ENCODE measurements at regions not wholly inside any gene's neighbourhood (a gene's known extent, or its start where the extent isn't known, plus 50 kb on each side); places are given as distances from the start of the nearest gene placed in this dataset.
A peak's percentile ranks its signal among the peaks of the same experiment; 100 is the strongest.

- no peaks in the 10 kb centered on the region for H3K27me3 ChIP-seq (ENCODE audit: low read depth)
- H3K4me1 ChIP-seq: no peaks in the 10 kb centered on the region
- no peaks in the 10 kb centered on the region for H3K36me3 ChIP-seq
- H3K4me3 ChIP-seq: no peak overlapping the region
- intact Hi-C loops (cut with micrococcal nuclease): no loop called here
- TF ChIP-seq, protein P1, sequence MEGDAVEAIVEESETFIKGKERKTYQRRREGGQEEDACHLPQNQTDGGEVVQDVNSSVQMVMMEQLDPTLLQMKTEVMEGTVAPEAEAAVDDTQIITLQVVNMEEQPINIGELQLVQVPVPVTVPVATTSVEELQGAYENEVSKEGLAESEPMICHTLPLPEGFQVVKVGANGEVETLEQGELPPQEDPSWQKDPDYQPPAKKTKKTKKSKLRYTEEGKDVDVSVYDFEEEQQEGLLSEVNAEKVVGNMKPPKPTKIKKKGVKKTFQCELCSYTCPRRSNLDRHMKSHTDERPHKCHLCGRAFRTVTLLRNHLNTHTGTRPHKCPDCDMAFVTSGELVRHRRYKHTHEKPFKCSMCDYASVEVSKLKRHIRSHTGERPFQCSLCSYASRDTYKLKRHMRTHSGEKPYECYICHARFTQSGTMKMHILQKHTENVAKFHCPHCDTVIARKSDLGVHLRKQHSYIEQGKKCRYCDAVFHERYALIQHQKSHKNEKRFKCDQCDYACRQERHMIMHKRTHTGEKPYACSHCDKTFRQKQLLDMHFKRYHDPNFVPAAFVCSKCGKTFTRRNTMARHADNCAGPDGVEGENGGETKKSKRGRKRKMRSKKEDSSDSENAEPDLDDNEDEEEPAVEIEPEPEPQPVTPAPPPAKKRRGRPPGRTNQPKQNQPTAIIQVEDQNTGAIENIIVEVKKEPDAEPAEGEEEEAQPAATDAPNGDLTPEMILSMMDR (IDR thresholded peaks at IDR 0.05; ENCODE audit: borderline replicate concordance): no peak
- no peak for DNase-seq
- peaks cover 12% of the 10 kb centered on the region for H3K9me3 ChIP-seq (replicated peaks)
- H3K27ac ChIP-seq (replicated peaks): no peak overlapping the region
These were observed 295.9 kb downstream of the HRH4 start for GRCh38 chr18:24756385-24756784.

GRCh38 chr18:24757134-24757533, 296.7 kb downstream of the HRH4 start:
- Histone ChIP-seq H3K4me3 (no peak overlapping the region), H3K27ac (replicated peaks) (no peak overlapping the region), H3K27me3 (ENCODE audit: low read depth) (no peaks in the 10 kb centered on the region), H3K9me3 (replicated peaks) (peaks cover 19% of the 10 kb centered on the region), H3K36me3 (no peaks in the 10 kb centered on the region), H3K4me1 (peaks cover under 1% of the 10 kb centered on the region)
- TF ChIP-seq, protein P1 (IDR thresholded peaks at IDR 0.05; ENCODE audit: borderline replicate concordance): no peak
- intact Hi-C loops (cut with micrococcal nuclease): no loop called here
- DNase-seq: no peak

DNA sequence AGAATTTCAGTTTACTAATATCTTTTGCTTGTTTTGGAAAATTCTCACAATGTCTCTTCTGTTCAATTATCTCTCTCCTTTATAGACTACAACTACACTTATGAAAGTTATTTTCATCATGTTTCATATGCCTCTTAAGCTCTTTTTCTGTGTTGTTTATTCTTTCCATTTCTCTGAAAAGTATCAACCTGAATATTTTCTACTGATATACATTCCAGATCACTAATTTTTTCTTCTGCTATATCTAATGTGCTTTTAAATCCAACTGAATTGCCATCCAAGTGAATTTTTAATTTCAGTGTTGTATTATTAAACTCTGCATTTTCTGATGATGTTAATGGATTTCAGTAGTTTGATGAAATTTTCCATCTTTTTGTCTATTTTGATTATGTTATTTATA, 301.3 kb downstream of the HRH4 start:
- Histone ChIP-seq H3K36me3 (no peaks in the 10 kb centered on the region), H3K27me3 (ENCODE audit: low read depth) (no peaks in the 10 kb centered on the region), H3K4me3 (no peak overlapping the region), H3K4me1 (peaks cover 31% of the 10 kb centered on the region), H3K27ac (replicated peaks) (no peak overlapping the region), H3K9me3 (replicated peaks) (peaks cover 22% of the 10 kb centered on the region)
- intact Hi-C loops (cut with micrococcal nuclease): no loop called here
- TF ChIP-seq, protein P1 (IDR thresholded peaks at IDR 0.05; ENCODE audit: borderline replicate concordance): no peak
- no peak for DNase-seq

DNA sequence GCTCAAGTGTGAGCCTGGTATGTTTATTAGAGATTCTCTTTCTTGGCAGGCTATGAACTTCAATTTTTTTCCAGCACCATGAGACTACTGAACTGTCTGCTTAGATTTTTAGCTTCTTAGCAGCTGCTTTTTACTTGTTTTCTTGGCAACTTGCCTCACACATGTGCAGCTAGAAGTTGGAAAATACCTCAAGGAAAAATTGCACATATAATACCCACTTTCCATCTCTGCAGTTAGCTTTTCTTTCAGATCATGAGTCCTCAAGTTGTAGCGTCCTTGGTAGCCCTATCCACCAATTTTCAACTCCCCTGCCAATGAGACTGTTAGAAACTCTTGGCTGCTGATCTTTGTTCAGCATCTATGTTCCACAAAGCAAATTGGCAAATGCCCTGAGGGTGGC, 302.1 kb downstream of the HRH4 start:
- H3K27me3 ChIP-seq (ENCODE audit: low read depth): no peaks in the 10 kb centered on the region
- no peaks in the 10 kb centered on the region for H3K36me3 ChIP-seq
- TF ChIP-seq, protein P1 (IDR thresholded peaks at IDR 0.05; ENCODE audit: borderline replicate concordance): no peak
- H3K9me3 ChIP-seq (replicated peaks): peaks cover 22% of the 10 kb centered on the region
- H3K27ac ChIP-seq (replicated peaks): peak overlapping the region; percentile 73
- intact Hi-C loops (cut with micrococcal nuclease): no loop called here
- peaks cover 31% of the 10 kb centered on the region for H3K4me1 ChIP-seq
- no peak for DNase-seq
- H3K4me3 ChIP-seq: no peak overlapping the region

DNA sequence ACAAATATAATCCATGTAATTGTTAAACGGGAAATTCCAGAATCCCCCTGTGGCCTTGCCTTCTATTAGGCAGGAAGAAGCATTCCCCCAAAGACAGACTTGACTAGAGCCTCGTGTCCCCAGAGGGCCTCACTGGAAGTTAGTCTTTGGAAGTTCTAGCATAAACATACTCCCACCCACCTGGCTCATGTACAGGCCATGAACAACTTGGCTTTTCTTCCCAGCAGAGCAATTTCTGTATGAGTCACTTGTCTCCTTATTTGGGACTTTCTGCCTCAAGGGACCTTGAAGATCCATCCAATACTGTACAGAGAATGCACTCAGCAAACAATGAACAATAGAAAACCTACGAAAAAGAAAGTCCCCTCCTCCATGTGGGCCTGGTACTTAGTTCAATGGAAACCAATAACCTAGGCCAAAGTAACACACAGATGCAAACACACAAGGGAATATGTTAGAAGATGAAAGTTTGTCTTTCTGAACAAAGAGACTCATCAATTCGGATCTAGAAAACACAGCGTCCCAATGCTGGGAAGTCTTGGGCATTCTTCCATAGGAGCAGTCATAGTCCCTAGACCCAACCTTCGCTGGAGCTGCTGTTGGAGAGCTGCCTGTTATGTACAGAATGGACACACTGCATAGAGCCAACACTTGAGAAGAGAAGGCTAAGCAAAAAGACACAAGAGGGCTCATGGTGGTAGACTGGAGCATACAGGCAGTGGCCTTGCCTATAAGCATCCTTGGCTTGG, 303.5 kb downstream of the HRH4 start:
- Histone ChIP-seq H3K9me3 (replicated peaks) (peaks cover 22% of the 10 kb centered on the region), H3K4me1 (peaks cover 31% of the 10 kb centered on the region), H3K27me3 (ENCODE audit: low read depth) (no peaks in the 10 kb centered on the region), H3K4me3 (no peak overlapping the region), H3K27ac (replicated peaks) (peak overlapping the region; percentile 73), H3K36me3 (no peaks in the 10 kb centered on the region)
- intact Hi-C loops (cut with micrococcal nuclease): no loop called here
- TF ChIP-seq, protein P1 (IDR thresholded peaks at IDR 0.05; ENCODE audit: borderline replicate concordance): no peak
- peak; percentile 45 for DNase-seq

All from left ventricle myocardium inferior (tissue), 1 donor.